GM19467 (cell line): ENCODE measurements at regions not wholly inside any gene's neighbourhood (a gene's known extent, or its start where the extent isn't known, plus 50 kb on each side); places are given as distances from the start of the nearest gene placed in this dataset.
"Not testable (repeated sequence)": the region's sequence is repeated elsewhere in the genome, so short reads cannot be mapped to it uniquely, and the experiment has no call there.

ENCODE experiments used
- ATAC-seq: cut with Tn5 transposase; IDR thresholded peaks from one replicate; pipeline ENCODE4 v1.9.1; 2021; ENCODE audit warnings: mild to moderate bottlenecking, moderate library complexity; ENCODE audit not compliant: unreplicated experiment

DNA sequence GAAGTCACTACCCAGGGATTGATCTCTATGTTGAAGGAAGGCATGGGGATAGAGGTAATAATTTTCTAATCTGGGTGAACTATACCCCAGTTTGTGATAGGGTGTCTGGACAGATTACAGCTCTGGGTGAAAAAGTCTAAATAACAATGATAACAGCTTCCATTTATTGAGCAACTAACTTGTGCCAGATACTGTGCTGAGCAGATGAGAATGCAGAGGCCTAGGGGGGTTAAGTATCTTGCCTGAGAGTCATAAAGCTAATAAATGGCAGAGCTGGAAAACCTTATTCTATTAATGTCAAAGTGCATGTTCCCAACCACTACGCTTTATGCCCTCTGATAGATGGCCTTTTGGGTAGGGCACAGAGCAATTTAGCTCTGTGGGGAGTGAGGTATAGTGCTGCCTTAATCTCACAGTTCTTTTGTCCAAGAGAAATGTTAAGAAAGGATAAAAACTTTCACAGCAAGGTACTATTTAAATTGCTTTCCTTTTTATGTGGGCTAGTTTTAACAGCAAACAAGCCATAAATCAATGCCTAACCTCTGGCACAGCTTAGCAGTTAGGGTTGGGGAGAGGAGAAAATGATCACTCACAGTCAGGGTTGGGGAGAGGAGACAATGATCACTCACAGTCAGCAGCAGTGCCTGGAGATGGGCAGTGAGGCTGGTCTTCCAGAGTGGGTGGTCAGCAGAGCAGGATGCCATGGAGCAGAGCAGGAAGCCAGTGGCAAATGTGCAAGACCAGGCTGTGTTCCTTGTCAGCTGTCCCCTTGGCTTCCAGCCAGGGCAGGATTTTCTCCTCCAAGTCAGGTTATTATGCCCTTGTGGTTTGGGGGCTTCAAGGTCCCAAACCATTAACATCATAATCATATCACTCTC lies 187.0 kb downstream of the CARTPT start:
- no peak for ATAC-seq

DNA sequence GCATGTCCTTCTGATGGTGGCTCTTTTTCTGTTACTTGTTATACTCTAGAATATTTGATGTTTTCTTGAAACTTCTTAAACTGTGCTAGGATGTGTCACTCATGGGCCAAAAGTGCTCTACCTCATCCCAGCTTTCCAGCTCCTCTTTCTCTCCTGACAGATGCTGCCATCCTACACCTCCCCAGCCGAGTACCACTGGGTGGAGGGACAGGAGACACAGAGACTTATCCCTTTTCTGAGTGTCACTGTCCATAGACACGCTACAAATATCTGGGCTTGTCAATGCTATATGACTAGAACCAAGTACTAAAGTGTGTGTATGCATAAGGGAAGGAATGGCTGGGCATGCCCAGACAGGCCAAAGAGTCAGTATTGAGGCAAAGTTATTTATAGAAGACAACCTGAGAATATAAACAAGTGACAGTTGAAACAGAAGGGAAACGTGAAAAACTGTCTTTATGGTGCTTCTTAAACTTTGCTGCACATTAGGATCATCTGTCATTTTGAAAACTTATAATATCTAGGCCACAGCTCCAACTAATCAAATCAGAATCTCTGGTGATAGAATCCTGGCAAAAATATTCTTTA lies 188.0 kb downstream of the CARTPT start:
- ATAC-seq, result no peak

DNA sequence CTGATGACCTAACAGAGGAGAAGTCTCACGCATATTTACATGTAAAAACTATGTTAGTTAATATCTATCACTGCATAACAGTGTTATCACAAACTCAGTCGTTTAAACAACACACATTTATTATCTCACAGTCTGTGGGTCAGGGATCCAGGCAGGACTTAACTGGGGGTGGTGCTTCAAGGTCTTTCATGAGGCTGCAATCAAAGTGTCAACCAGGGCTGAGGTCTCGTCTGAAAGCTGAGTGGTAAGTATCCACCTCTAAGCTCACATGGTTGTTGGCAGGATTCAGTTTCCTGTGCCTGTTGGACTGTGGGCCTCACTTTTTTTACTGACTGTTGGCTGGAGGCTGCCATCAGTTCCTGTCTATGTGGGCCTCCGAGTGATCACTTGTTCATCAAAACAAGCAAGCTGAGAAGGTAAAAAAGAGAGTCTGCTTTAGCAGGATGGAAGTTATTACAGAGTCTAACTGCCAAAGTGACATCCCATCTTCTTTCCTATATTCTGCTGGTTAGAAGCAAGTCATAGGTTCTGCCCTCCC lies 188.6 kb downstream of the CARTPT start:
- ATAC-seq, result no peak

DNA sequence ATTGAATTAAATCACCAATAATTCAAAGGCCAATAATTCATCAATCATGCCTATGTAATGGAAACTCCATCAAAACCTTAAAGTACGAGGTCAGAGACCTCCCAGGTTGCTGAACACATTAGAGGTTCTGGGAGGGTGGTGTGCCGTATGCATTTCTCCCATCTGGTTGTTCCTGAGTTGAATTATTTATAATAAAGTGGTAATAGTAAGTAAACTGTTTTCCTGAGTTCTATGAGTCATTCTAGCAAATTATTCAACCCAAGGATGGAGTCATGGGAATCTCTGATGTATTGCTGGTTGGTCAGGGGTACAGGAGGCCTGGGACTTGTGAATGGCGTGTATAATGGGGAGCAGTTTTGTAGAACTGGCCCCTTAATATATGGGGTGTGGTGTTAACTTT lies 191.7 kb downstream of the CARTPT start:
- ATAC-seq, result no peak

DNA sequence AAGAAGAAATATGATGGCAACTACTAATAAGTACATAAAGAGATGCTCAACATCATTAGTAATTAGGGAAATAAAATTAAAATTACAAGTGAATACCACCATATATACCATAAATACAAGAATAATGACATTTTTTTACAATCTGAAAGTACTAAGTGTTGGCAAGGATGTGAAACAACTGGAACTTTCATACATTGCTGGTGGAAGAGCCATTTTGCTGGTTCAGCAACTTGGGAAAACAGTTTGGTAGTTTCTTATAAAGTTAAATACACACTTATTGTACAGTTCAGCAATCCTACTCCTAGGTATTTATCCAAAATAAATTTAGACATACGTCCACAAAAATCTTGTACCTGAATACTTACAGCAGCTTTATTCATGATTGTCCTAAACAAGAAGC lies 192.9 kb downstream of the CARTPT start:
- no peak for ATAC-seq

DNA sequence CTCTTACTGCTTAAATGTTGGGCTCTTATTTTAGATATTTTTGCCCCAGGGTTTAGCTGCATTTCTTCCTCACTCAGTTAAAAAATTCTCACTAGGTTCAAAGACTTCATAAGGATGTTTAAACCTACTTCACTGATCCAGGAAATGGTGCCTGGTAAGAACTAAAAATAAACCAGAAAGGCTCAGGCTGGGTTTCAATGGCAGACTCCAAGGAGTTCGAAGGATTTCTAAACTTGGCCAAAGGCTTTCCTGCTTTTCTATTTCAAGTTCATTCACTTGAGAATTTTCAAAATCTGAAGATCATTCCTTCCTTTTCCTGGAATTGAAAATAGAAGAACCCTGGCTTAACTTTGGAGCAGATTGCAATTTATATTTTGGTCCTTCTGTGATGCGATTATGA lies 193.0 kb upstream of the MAP1B start:
- no peak for ATAC-seq

DNA sequence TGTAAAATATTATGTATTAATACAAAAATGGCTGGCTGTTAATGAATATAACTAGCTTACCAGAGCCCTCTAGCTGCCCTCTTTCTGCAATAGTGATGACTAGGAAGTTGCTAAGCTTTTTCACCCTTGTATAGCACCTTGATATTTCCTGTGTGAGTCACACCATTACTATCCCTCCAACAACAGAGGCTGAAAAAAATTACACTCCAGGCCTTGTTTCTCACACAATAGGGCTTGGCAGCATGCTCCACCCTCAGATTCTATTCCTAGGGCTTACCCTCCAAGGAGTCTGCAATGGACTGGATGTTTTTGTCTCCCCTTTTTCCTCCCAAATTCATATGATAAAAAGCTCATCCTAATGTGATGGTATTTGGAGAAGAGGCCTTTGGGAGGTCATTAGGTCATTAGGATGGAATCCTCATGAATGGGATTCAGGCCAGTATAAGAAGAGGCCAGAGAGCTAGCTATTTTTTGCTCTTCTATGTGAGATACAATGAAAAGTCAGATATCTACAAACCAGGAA lies 184.6 kb upstream of the MAP1B start:
- no peak for ATAC-seq

DNA sequence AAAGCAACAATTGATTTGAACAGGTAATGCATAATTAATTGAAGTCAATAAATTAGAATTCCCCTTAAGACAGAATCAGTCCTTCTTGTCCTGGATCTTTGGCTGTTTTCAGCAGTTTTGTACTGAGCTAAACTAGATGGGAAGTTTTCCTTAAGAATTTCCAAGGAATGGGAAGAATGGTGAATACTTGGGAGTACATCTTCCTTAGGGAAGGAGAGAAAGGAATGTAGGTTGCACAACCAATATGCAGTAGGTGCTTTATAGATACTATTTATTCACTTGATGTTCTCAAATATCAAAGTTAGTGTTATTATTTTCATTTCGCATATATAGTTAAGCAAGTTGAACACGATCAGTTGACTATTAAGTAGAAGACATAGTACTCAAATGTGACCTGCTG lies 183.5 kb upstream of the MAP1B start:
- no peak for ATAC-seq

DNA sequence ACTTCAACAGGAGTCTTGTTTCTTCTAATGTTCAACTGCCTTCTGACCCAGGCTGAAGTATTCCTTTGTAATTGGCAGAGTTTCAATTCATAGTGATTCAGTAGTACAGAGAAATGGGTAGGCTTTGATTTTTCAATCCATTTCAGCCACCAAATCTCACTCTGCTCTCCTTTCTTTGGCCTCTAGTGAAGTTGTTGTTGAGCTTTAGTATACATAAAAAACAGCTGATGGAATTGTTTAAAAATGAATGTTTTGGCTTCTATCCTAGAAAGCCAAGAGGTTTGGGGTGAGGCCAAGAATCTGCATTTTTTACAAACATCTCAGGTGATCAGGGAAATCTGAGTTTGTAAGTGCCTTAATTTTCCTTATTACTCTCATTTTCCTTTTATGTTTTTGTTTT lies 182.9 kb upstream of the MAP1B start:
- ATAC-seq, result no peak

DNA sequence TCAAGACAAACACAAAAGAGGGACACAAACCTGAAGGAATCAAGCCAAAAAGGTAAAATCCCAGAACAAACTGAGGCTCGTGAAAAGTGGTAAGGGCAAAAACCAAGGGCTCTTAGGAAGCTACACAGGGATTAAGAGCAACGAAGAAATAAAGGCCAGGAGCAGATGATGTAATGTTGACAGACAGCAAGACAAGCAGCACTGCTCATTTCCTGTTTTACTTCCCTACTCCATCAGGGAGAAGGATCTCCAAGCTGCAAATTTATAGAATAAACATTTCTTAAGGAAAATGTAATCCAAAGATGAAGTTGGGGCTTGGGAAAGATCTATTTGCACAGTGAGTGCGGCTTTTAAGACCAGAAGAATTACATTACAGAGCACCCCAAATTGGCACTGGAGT lies 182.3 kb upstream of the MAP1B start:
- ATAC-seq, result no peak

DNA sequence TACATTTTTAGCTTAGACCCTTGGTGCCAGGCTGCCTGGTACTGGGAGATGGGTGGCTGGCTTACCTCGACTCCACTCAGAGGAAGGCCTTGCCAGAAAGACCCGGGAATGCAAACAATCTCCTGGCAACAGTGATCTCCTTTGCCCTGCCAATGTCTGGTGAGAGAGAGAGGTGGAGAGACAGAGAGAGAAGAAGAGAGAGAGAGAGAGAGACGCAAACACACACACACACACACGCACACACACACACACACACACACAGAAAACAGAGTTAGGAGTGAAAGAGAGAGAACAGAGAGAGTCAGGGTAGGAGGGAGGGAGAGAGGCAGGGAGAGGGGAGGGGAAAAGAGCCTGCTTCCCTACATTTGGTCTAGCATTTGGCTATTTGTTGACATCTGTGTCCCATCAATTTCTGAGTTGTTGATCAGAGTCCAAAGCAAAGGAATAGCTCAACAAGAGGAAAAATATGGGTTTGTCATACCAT lies 181.6 kb upstream of the MAP1B start:
- ATAC-seq, result no peak

DNA sequence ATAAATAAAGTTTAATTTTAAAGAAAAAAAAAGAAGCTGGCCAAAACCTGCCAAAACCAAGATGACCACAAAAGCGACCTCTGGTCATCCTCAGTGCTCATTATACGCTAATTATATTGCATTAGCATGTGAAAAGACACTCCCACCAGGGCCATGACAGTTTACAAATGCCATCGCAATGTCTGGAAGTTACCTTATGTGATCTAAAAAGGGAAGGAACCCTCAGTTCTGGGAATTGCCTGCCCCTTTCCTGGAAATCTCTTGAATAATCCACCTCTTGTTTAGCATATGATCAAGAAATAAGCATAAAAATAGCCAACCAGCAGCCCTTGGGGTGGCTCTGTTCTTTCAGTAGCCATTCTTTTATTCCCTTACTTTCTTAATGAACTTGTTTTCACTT lies 178.3 kb upstream of the MAP1B start:
- no peak for ATAC-seq

DNA sequence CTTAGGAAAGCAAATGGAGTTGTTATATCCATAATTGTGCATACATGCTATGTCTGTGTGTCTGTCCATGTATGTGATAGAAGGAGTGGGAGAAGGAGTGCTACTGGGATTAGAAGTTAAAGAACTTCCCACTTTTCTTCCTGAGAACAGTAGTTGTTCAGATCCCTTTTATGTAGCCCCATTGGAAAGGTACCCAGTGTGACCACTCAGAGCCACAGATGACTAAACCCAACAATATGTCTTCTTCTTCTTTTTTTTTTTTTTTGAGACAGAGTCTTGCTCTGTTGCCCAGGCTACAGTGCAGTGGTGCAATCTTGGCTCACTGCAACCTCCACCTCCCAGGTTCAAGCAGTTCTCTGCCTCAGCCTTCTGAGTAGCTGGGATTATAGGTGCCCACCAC lies 176.7 kb upstream of the MAP1B start:
- ATAC-seq, result not testable (repeated sequence)

DNA sequence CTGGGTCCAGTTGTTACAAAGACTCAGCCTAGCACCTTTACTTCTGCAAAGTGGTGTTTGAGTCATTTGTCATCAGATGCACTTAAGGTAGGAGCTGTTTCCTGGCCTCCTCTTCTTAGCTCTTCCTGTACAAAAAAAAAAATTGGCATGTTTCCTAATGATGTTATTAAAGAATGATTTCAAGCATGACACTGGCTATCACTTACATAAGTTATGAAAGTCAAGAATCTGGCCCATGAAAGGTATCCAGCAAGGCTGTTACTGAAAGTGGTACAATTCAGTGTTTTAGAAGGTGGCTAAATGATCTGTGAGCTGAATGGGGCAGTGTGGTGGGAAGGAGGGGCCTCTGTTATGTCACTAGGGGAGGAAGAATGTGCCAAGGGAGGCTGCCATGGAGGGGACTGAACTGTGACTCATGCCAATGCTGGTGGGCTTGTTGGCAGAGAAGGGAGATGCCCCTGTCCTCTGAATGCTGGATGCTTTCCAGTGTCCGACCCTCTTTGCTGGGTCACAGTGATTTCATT lies 175.1 kb upstream of the MAP1B start:
- ATAC-seq, result no peak

DNA sequence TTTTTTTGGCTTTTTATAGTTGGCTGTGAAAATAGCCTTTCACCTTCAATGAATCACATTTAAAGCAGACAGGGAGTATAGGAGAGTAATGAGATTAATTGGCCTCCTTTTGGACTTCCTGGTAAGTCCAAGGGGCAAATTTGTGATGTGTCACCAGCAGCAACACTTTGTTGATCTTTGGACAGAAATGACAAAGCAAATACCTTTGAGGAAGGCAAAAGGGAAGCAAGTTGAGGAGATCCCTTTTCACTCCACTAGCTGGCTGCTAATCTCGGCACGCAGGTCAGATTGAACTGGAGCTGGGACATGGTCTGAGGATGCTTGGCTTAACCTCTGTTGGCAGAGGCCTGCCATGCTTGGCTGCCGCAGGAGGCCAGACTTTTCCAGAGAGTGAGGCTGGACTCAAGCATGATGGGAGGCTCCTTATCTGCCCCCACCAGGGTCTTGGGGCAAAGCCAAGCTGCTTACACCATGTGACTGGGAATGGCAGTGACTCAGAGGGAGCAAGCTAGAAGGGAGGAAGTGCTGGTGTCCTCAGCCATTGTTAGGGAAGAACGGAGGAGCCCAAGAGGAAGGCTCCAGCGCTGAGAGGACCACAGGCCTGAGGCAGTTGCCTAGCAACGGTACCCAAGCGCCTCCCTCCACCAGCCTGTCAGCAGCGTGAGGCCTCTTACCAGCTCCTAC lies 174.5 kb upstream of the MAP1B start:
- no peak for ATAC-seq

DNA sequence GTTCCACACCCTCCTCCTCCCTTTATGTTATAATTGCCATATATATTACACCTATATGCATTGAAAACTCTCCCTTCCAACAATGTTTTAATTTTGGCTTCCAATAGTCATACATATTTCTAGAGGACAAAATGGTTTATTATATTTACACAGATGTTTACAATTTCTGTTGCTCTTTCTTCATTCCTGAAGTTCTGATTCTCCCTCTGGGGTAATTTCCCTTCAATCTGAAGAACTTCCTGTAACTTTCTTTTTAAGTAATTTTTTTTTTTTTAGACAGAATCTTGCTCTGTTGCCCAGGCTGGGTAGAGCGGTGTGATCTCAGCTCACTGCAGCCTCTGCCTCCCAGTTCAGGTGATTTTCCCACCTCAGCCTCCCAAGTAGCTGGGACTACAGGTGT lies 173.0 kb upstream of the MAP1B start:
- no peak for ATAC-seq

DNA sequence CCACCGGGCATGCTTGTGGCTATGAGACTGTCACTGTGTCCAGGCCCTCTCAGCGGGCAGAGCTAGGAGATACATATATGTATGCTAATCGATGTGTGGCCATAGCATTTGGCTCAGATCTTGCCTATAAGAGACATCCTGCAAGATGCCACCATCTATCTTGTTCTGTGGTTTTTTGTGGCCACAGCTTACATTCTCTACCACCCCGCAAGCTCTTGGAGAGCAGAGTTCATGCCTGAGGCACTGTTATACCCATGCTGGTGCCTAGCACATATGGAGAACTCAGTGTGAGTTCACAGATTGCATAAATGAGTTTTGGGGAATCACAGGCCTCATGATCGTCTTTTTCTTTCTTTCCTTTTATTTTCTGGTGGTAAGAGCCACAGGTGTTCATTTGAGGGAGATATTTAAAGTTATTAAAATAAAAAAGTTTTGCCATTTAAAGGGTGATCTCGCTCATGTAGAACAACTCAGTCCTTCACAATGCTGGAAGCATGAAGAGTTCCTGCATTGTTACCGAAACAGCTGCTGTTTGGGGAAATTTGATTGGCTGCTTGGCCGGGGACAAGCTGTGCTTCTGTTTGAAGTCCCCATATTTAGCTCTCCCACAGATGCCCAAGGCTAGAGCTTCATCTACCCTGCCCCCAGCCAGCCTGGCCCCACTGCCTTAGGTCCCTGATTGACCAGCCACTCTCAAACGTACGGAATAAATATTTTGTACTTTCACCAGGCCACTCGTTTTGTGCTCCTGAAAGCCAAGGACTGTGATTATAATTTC lies 169.2 kb upstream of the MAP1B start:
- no peak for ATAC-seq

DNA sequence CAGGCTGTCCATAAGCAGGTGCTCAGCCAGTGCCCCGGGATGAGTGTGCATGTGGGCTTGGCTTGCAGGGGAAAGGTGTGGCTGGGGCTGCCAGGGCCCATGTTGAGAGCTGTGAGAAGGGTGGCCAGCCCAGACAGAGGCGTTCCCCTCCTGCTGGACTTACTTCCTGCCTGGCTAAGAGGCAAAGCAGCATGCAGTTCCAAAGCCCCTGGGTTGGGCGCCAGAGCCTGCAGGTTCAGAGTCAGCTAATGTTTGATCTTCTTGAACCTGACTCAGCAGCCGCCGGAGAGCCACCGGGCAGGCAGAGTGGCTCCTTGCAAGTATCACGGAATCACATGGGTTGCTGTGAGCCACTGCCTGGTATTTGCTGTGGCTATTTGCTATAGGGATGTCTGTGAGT lies 168.4 kb upstream of the MAP1B start:
- no peak for ATAC-seq

DNA sequence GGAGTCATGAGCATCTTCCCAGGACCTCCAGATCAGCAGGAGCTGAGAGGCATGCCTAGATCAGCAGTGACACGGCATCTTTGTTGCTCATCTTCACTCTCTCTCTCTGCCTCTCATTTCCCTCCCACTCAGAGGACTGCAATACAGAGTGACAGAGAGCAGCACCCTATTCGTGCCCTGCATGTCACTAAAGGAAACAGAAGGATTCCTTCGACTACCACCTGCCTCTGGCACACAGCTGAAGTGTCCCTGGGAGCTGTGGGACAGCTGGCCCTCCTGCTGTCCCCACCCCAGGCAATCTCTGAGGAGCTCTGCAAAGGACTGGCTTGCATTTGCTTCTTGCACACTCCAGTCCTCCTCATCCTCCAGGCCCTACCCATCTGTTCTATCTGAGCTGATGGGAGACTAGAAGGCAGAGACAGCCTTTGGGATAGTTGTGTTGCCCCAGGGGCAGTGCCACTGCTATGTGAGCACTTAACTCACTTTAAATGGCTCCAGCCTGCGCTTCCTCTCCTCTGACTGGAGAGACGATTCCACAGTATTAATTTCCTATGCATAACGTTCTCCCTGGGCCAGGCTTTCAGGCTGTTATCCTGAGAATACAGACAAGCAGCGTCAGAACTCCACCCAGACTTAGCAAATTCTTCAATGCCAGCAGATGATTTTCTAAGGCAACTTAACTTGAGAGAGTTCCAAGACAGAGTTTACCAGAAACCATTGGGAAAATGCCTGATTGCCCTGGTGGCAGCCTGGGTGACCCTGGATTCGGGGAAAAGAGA lies 167.6 kb upstream of the MAP1B start:
- ATAC-seq, result no peak

DNA sequence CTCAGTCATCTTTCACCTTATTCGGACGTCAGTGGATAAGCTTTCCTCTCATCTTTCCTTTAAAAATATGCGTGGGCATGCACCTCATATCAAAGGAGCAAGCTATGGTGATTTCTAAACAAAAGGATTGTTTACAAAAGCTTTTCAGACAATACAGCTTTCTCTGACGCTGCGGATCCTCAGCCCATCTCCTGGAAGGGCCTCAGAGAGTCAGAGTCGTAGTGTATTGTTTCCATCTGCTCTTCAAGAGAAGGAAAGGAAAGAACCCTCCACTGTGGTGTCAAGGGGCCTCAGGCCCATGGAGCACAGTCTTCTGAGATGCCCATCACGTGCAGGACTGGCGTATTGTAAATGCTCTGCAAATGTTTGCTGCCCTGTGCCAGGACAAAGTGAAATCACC lies 163.4 kb upstream of the MAP1B start:
- no peak for ATAC-seq
